ENCODE measurements at regions not wholly inside any gene's neighbourhood (a gene's known extent, or its start where the extent isn't known, plus 50 kb on each side); places are given as distances from the start of the nearest gene placed in this dataset.

GRCh38 chr5:123871373-123871772, 359.4 kb downstream of the CSNK1G3 start:
- peaks cover 5% of the 10 kb centered on the region for H3K9me3 Mint-ChIP-seq (ENCODE audit: low read depth, unreplicated experiment)
- H3K4me3 Mint-ChIP-seq (ENCODE audit: low read depth, unreplicated experiment) = no peak overlapping the region
- TF ChIP-seq CTCF (IDR thresholded peaks at IDR 0.05; ENCODE audit: unreplicated experiment) = no peak
- intact Hi-C loops (cut with micrococcal nuclease; ENCODE audit: unreplicated experiment) = no loop called here
- H3K4me1 Mint-ChIP-seq (ENCODE audit: low read depth, unreplicated experiment) = peaks cover 26% of the 10 kb centered on the region
- no peak overlapping the region for H3K27ac Mint-ChIP-seq (ENCODE audit: unreplicated experiment)
- H3K36me3 Mint-ChIP-seq (ENCODE audit: insufficient read depth, unreplicated experiment) = no peaks in the 10 kb centered on the region
- BruUV-seq (replicated peaks) = no TSS peak
- no peaks in the 10 kb centered on the region for H3K27me3 Mint-ChIP-seq (ENCODE audit: unreplicated experiment)
- CTCF ChIA-PET = no interaction called here
- no peak for DNase-seq

DNA sequence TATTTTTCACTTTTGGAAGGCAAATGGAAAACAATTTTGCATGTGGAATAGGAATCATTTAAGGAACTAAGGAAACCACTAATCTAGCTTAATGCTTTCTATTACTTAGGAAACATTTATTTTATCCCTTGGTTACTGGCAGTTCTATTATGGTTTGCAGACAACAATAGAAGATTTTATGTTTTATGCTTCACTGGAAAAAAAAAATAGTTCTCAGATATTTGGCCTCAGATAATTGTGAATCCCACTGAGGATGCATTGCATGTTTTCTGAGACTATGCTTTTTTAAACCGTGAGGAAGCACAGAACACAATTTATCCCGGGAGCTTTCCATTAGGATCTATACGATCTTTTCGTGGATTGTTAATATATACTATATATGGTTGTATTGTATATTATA, 356.9 kb downstream of the CSNK1G3 start:
- CTCF ChIA-PET = interaction anchor here (0.6 kb wide), 1 partner anchor 1232 kb away, joined by 4 read pairs; no protein-coding TSS in a partner anchor
- Mint-ChIP-seq H3K4me3 (ENCODE audit: low read depth, unreplicated experiment) (no peak overlapping the region), H3K9me3 (ENCODE audit: low read depth, unreplicated experiment) (peaks cover 5% of the 10 kb centered on the region), H3K27ac (ENCODE audit: unreplicated experiment) (no peak overlapping the region), H3K36me3 (ENCODE audit: insufficient read depth, unreplicated experiment) (no peaks in the 10 kb centered on the region), H3K27me3 (ENCODE audit: unreplicated experiment) (no peaks in the 10 kb centered on the region), H3K4me1 (ENCODE audit: low read depth, unreplicated experiment) (peaks cover 6% of the 10 kb centered on the region)
- intact Hi-C loops (cut with micrococcal nuclease; ENCODE audit: unreplicated experiment) = no loop called here
- BruUV-seq (replicated peaks) = no TSS peak
- TF ChIP-seq CTCF (IDR thresholded peaks at IDR 0.05; ENCODE audit: unreplicated experiment) = no peak
- no peak for DNase-seq

- intact Hi-C loops (cut with micrococcal nuclease; ENCODE audit: unreplicated experiment) = no loop called here
- Mint-ChIP-seq H3K36me3 (ENCODE audit: insufficient read depth, unreplicated experiment) (no peaks in the 10 kb centered on the region), H3K4me1 (ENCODE audit: low read depth, unreplicated experiment) (peaks cover 6% of the 10 kb centered on the region), H3K27me3 (ENCODE audit: unreplicated experiment) (no peaks in the 10 kb centered on the region), H3K4me3 (ENCODE audit: low read depth, unreplicated experiment) (no peak overlapping the region), H3K27ac (ENCODE audit: unreplicated experiment) (no peak overlapping the region), H3K9me3 (ENCODE audit: low read depth, unreplicated experiment) (peaks cover 5% of the 10 kb centered on the region)
- no peak for DNase-seq
- CTCF ChIA-PET = interaction anchor here (1.2 kb wide), 1 partner anchor 535 kb away, joined by 4 read pairs; no protein-coding TSS in a partner anchor
- BruUV-seq (replicated peaks) = no TSS peak
- no peak for TF ChIP-seq CTCF (IDR thresholded peaks at IDR 0.05; ENCODE audit: unreplicated experiment)
Measured at GRCh38 chr5:123868267-123868666, 356.3 kb downstream of the CSNK1G3 start.

- Mint-ChIP-seq H3K4me3 (ENCODE audit: low read depth, unreplicated experiment) (no peak overlapping the region), H3K27me3 (ENCODE audit: unreplicated experiment) (no peaks in the 10 kb centered on the region), H3K4me1 (ENCODE audit: low read depth, unreplicated experiment) (peaks cover 6% of the 10 kb centered on the region), H3K9me3 (ENCODE audit: low read depth, unreplicated experiment) (peaks cover 5% of the 10 kb centered on the region), H3K36me3 (ENCODE audit: insufficient read depth, unreplicated experiment) (no peaks in the 10 kb centered on the region), H3K27ac (ENCODE audit: unreplicated experiment) (no peak overlapping the region)
- CTCF ChIA-PET = no interaction called here
- DNase-seq = no peak
- TF ChIP-seq CTCF (IDR thresholded peaks at IDR 0.05; ENCODE audit: unreplicated experiment) = no peak
- BruUV-seq (replicated peaks) = no TSS peak
- intact Hi-C loops (cut with micrococcal nuclease; ENCODE audit: unreplicated experiment) = no loop called here
Measured at GRCh38 chr5:123865641-123866040, 353.7 kb downstream of the CSNK1G3 start.
